PC-9 (cell line): ENCODE measurements at regions not wholly inside any gene's neighbourhood (a gene's known extent, or its start where the extent isn't known, plus 50 kb on each side); places are given as distances from the start of the nearest gene placed in this dataset.
"Not testable (repeated sequence)": the region's sequence is repeated elsewhere in the genome, so short reads cannot be mapped to it uniquely, and the experiment has no call there.

Source experiments
- EZH2 ChIP-seq: fragments of 200-600 bp; sonication (generic); IDR thresholded peaks from 2 replicates; pipeline ENCODE4 v1.8.0; 2017; ENCODE audit warnings: antibody characterized with exemption, low read depth
- TF ChIP-seq, protein P1 (sequence below): fragments of 200-600 bp; sonication (generic); conservative IDR thresholded peaks from 2 replicates; pipeline ENCODE4 v1.6.1; 2017; ENCODE audit warnings: mixed run types, antibody characterized with exemption, mild to moderate bottlenecking, moderate library complexity

GRCh38 chr14:105886791-105887191, 360.4 kb downstream of the TMEM121 start:
- TF ChIP-seq, protein P1, sequence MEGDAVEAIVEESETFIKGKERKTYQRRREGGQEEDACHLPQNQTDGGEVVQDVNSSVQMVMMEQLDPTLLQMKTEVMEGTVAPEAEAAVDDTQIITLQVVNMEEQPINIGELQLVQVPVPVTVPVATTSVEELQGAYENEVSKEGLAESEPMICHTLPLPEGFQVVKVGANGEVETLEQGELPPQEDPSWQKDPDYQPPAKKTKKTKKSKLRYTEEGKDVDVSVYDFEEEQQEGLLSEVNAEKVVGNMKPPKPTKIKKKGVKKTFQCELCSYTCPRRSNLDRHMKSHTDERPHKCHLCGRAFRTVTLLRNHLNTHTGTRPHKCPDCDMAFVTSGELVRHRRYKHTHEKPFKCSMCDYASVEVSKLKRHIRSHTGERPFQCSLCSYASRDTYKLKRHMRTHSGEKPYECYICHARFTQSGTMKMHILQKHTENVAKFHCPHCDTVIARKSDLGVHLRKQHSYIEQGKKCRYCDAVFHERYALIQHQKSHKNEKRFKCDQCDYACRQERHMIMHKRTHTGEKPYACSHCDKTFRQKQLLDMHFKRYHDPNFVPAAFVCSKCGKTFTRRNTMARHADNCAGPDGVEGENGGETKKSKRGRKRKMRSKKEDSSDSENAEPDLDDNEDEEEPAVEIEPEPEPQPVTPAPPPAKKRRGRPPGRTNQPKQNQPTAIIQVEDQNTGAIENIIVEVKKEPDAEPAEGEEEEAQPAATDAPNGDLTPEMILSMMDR: not testable (repeated sequence)
- not testable (repeated sequence) for TF ChIP-seq EZH2
